WTC11 (cell line): ENCODE measurements at regions not wholly inside any gene's neighbourhood (a gene's known extent, or its start where the extent isn't known, plus 50 kb on each side); places are given as distances from the start of the nearest gene placed in this dataset.

Experiments
- CDX4 ChIP-seq: fragments of 250-450 bp; sonication (Bioruptor Pico); IDR thresholded peaks from 2 replicates; pipeline ENCODE4 v1.9.0; 2021; ENCODE audit warnings: moderate library complexity, mild to moderate bottlenecking, inconsistent platforms, borderline replicate concordance
- OVOL2 ChIP-seq: fragments of 250-450 bp; sonication (Bioruptor Pico); IDR thresholded peaks from 2 replicates; pipeline ENCODE4 v1.9.0; 2021; ENCODE audit warnings: mild to moderate bottlenecking, borderline replicate concordance
- RELA ChIP-seq: sonication (generic); formaldehyde crosslinking; IDR thresholded peaks from 2 replicates; pipeline ENCODE4 v1.8.1; 2022; ENCODE audit warnings: missing genetic modification reagents, mild to moderate bottlenecking, borderline replicate concordance
- SMAD3 ChIP-seq: sonication (generic); formaldehyde crosslinking; IDR thresholded peaks from 2 replicates; pipeline ENCODE4 v1.8.0; 2022; ENCODE audit warnings: missing genetic modification reagents, mild to moderate bottlenecking, borderline replicate concordance
- USF1 ChIP-seq: sonication (generic); formaldehyde crosslinking; IDR thresholded peaks from 2 replicates; pipeline ENCODE4 v1.8.0; 2022; ENCODE audit warnings: mild to moderate bottlenecking, missing genetic modification reagents
- ZNF671 ChIP-seq: fragments of 250-450 bp; sonication (Bioruptor Pico); IDR thresholded peaks from 2 replicates; pipeline ENCODE4 v1.8.0; 2021; ENCODE audit warnings: mild to moderate bottlenecking
- TF ChIP-seq, protein P1 (sequence below): fragments of 200-600 bp; IDR thresholded peaks from 2 replicates; pipeline ENCODE4 v1.8.0; 2022; ENCODE audit warnings: antibody characterized with exemption
- TF ChIP-seq, protein P2 (sequence below): sonication (generic); formaldehyde crosslinking; IDR thresholded peaks from 2 replicates; pipeline ENCODE4 v1.8.1; 2023; ENCODE audit warnings: mild to moderate bottlenecking, missing genetic modification reagents
- TF ChIP-seq, protein P3 (sequence below): sonication (generic); formaldehyde crosslinking; IDR thresholded peaks from 2 replicates; pipeline ENCODE4 v1.8.0; 2022; ENCODE audit warnings: mild to moderate bottlenecking, missing genetic modification reagents

DNA sequence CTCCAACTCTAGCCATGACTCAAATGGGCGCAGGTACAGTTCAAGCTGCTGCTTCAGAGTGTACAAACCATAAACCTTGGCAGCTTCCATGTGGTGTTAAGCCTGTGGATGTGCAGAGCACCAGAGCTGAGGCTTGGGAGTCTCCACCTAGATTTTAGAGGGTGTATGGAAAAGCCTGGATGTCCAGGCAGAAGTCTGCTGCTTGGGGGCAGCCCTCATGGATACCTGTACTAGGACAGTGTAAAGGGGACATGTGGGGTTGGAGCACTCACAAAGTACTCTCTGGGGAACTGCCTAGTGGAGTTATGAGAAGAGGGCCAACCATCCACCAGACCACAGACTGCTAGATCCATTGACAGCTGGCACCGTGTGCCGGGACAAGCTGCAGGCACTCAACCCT is 273.5 kb upstream of the ST8SIA4 start:
- TF ChIP-seq, protein P1, sequence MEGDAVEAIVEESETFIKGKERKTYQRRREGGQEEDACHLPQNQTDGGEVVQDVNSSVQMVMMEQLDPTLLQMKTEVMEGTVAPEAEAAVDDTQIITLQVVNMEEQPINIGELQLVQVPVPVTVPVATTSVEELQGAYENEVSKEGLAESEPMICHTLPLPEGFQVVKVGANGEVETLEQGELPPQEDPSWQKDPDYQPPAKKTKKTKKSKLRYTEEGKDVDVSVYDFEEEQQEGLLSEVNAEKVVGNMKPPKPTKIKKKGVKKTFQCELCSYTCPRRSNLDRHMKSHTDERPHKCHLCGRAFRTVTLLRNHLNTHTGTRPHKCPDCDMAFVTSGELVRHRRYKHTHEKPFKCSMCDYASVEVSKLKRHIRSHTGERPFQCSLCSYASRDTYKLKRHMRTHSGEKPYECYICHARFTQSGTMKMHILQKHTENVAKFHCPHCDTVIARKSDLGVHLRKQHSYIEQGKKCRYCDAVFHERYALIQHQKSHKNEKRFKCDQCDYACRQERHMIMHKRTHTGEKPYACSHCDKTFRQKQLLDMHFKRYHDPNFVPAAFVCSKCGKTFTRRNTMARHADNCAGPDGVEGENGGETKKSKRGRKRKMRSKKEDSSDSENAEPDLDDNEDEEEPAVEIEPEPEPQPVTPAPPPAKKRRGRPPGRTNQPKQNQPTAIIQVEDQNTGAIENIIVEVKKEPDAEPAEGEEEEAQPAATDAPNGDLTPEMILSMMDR = no peak
- TF ChIP-seq RELA (CRISPR knock-in tag) = no peak
- TF ChIP-seq ZNF671 (CRISPR knock-in tag) = no peak
- no peak for TF ChIP-seq OVOL2 (CRISPR knock-in tag)
- TF ChIP-seq, protein P2, sequence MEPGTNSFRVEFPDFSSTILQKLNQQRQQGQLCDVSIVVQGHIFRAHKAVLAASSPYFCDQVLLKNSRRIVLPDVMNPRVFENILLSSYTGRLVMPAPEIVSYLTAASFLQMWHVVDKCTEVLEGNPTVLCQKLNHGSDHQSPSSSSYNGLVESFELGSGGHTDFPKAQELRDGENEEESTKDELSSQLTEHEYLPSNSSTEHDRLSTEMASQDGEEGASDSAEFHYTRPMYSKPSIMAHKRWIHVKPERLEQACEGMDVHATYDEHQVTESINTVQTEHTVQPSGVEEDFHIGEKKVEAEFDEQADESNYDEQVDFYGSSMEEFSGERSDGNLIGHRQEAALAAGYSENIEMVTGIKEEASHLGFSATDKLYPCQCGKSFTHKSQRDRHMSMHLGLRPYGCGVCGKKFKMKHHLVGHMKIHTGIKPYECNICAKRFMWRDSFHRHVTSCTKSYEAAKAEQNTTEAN (CRISPR knock-in tag) = no peak
- no peak for TF ChIP-seq CDX4
- TF ChIP-seq, protein P3, sequence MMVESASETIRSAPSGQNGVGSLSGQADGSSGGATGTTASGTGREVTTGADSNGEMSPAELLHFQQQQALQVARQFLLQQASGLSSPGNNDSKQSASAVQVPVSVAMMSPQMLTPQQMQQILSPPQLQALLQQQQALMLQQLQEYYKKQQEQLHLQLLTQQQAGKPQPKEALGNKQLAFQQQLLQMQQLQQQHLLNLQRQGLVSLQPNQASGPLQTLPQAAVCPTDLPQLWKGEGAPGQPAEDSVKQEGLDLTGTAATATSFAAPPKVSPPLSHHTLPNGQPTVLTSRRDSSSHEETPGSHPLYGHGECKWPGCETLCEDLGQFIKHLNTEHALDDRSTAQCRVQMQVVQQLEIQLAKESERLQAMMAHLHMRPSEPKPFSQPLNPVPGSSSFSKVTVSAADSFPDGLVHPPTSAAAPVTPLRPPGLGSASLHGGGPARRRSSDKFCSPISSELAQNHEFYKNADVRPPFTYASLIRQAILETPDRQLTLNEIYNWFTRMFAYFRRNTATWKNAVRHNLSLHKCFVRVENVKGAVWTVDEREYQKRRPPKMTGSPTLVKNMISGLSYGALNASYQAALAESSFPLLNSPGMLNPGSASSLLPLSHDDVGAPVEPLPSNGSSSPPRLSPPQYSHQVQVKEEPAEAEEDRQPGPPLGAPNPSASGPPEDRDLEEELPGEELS (CRISPR knock-in tag) = no peak
- TF ChIP-seq SMAD3 (CRISPR knock-in tag) = no peak
- TF ChIP-seq USF1 (CRISPR knock-in tag) = no peak
